Fibroblast of pulmonary artery (primary cell): ENCODE measurements at regions not wholly inside any gene's neighbourhood (a gene's known extent, or its start where the extent isn't known, plus 50 kb on each side); places are given as distances from the start of the nearest gene placed in this dataset.

Experiments
- DNase-seq: peaks from one replicate; pipeline ENCODE4 v3.0.0-alpha.2; 2010; ENCODE audit warnings: low read depth
- H3K4me3 ChIP-seq: replicated peaks from 2 replicates; pipeline ENCODE4 v1.5.1; 2011; ENCODE audit warnings: low read depth, mild to moderate bottlenecking, control low read depth, low read length, moderate library complexity
- CTCF ChIP-seq: IDR thresholded peaks from 2 replicates; pipeline ENCODE4 v1.5.1; 2011; ENCODE audit warnings: mild to moderate bottlenecking, control low read depth, low read length, inconsistent platforms; ENCODE audit errors: missing control alignments

GRCh38 chr17:53016085-53016484, 806.6 kb upstream of the KIF2B start:
- TF ChIP-seq CTCF, result no peak
- DNase-seq, result no peak
- H3K4me3 ChIP-seq, result no peak overlapping the region

GRCh38 chr17:53012364-53012763, 810.4 kb upstream of the KIF2B start:
- H3K4me3 ChIP-seq, result no peak overlapping the region
- TF ChIP-seq CTCF, result no peak
- DNase-seq, result no peak

- DNase-seq, result no peak
- H3K4me3 ChIP-seq, result no peak overlapping the region
- TF ChIP-seq CTCF, result no peak
Observed at GRCh38 chr17:53006006-53006405, 816.7 kb upstream of the KIF2B start.

- no peak overlapping the region for H3K4me3 ChIP-seq
- no peak for DNase-seq
- no peak for TF ChIP-seq CTCF
Observed at GRCh38 chr17:53004902-53005301, 817.8 kb upstream of the KIF2B start.

- no peak overlapping the region for H3K4me3 ChIP-seq
- DNase-seq, result no peak
- TF ChIP-seq CTCF, result no peak
Observed at GRCh38 chr17:52995881-52996280, 826.8 kb upstream of the KIF2B start.

- no peak for TF ChIP-seq CTCF
- H3K4me3 ChIP-seq, result no peak overlapping the region
- no peak for DNase-seq
Observed at GRCh38 chr17:52995147-52995546, 827.6 kb upstream of the KIF2B start.

GRCh38 chr17:52986056-52986662, 827.6 kb upstream of the CA10 start:
- no peak overlapping the region for H3K4me3 ChIP-seq
- no peak for DNase-seq
- TF ChIP-seq CTCF, result no peak
